HG03175 (cell line): ENCODE measurements at regions not wholly inside any gene's neighbourhood (a gene's known extent, or its start where the extent isn't known, plus 50 kb on each side); places are given as distances from the start of the nearest gene placed in this dataset.
A peak's percentile ranks its signal among the peaks of the same experiment; 100 is the strongest.

Source experiments
- ATAC-seq: cut with Tn5 transposase; IDR thresholded peaks from one replicate; pipeline ENCODE4 v1.9.1; 2021; ENCODE audit warnings: mild to moderate bottlenecking, moderate library complexity; ENCODE audit not compliant: unreplicated experiment

DNA sequence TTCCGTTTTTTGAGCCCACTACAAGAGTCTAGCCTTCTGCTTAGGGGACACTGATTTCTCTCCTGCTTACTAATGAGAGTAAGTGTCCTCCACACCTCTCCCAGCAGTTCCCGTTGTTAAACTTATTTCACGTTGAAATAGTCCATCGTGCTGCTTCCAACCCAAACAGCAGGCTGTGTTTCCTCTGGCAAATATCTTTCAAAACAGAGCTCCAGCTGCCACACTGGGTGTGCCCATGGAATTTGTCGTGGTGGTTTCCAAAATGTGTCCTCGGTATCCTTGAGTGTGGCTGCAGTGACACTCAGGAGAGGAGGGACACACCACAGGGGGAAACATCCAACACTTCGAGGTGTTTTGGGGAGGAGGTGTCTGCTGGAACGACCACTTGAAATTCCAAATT lies 176.5 kb upstream of the RALGAPA2 start:
- no peak for ATAC-seq

DNA sequence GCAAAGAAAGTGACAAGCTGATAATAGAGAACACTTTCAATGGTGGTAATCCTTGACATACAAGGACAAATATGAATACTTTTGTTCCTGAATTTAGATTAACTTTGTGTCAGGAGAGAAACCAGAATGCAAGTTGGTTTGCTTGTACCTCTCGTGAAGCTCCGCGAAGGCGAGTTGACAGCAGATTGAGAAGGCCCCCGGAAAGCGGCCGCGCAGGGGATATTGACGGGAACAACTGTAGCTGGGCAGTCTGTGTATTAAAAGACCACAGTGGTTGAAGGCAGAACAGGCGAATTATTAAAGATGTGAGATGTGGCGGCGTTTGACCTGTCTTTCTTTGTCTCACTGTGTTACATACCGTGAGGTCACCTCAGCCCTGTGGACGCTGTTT lies 175.8 kb upstream of the RALGAPA2 start:
- no peak for ATAC-seq

DNA sequence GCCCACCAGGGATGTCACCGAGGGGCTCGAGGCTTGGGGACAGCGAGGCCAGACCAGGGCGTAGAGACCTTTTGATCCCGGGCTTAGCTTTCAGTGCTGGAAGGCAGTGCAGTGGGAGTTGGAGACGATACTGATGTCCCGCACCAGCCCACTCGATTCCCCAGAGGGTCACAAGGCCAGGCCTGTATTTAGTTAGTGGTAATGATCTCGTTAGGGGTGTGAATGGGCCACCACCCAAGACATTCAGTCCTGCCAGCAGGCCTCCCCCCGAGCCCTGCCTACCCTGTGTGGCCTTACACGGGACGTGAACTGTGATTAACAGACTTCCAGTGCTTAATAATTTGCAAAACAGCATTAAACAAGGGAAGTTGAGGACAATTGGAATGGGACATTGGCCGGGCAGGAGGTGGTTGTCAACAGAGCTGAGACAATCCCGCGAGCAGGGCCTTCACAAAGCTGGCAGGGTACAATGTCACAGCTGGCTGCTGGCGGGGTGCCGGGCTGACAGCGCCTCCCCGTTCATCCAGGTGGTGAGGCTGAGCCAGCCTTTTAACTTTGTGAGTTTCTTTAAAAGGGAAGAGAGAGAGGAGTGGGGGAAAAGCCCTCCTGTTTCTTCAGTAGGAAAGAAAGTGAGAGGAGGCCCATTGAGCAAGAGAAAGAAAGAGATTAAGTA lies 175.3 kb upstream of the RALGAPA2 start:
- ATAC-seq, result no peak

DNA sequence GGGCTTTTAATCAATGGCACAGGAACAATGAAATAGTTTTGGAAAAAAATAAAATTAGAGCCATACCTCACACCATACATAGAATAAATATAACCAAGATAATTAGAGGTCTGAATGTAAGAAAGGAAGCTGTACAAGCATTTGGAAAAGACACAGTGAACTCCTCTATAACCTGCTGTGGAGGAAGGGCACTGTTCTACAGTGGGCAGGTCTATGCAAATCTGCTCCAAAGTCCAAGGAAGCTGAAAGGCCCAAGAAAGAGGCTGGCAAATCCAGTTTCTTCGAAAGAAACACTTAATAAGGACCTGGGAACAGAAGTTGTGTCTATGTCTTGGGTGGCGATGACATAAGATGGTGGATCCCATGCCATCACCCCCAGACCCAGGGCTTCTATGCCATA lies 169.4 kb upstream of the RALGAPA2 start:
- no peak for ATAC-seq

DNA sequence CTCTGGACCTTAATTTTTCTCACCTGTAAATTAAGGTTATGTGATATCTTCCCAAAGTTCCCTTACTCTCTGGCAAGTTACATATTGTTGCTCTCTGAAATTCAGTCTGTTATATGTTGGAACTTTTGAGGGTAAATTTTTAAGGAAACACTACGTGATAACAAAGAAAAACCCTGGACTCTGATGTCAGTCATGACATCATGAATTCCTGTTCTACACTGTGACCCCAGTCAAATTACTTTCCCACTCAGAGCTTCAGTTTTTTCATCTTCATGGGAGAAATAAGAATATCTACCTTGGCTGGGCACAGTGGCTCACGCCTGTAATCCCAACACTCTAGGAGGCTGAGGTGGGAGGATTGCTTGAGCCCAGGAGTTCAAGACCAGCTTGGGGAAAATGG lies 164.6 kb upstream of the RALGAPA2 start:
- no peak for ATAC-seq

DNA sequence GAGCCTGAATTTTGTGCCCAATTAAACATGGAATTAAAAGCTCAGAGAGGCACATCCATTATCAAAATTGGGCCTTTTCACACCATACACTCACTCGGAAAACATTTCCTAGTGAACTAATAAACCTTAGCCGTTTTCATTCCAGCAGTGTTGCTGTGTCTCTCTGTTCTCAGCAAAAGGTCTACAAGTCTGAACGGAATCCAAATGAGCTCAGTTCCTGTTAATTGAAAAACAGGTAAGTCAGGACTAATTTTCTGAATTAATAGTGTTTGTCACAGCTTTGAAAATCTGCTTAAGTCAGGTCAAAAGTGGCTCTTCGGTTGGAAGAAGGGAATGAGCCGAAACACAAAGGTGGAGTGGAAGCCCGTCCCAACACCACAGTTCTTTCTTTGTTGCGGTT lies 163.3 kb upstream of the RALGAPA2 start:
- ATAC-seq, result no peak

DNA sequence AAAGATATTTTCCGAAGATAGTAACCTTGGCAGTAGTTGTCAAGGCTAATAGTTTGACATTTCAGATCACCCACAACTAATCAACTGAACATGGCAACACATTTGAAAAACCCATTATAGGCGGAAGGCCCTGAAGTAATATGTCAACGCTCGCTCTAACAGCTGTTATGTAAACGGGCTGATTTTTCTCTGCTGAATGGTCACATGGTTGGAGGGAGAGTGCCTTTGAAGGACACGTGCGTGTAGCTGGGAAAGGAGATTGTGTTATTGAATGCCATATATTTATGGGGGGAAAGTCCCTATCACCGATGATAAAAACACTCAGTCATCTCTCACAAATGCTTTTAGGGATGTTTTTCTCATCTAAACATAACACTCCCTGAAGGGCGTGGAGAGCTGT lies 160.0 kb upstream of the RALGAPA2 start:
- ATAC-seq, result no peak

DNA sequence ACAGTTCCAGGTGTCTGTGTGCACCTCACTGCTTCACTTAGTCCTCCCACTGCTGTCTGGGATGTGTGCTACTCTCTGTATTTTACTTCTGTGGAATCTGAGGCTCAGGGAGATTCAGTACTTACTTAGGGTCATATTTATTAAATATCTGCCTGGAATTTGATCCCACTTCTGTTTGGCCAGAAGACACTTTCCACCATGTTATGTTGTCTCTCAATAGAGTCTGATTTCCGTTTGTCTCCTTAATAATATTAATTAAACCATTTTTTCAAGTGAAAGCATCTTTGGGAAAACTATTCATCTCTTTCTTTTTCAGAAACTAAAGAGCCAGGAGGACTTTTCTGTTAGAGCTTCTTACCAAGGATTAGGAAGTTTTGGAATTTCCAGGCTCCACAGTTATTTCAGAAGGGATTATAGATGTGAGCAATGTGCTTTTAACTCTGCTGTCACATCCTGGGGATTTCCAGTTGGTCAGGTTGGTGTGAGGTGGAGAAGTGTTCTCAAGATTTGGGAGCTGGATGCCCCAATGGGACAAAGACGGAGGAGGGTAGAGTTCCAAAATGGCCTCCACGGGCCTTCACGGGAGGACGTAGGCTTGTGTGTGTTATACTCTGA lies 156.8 kb upstream of the RALGAPA2 start:
- no peak for ATAC-seq

DNA sequence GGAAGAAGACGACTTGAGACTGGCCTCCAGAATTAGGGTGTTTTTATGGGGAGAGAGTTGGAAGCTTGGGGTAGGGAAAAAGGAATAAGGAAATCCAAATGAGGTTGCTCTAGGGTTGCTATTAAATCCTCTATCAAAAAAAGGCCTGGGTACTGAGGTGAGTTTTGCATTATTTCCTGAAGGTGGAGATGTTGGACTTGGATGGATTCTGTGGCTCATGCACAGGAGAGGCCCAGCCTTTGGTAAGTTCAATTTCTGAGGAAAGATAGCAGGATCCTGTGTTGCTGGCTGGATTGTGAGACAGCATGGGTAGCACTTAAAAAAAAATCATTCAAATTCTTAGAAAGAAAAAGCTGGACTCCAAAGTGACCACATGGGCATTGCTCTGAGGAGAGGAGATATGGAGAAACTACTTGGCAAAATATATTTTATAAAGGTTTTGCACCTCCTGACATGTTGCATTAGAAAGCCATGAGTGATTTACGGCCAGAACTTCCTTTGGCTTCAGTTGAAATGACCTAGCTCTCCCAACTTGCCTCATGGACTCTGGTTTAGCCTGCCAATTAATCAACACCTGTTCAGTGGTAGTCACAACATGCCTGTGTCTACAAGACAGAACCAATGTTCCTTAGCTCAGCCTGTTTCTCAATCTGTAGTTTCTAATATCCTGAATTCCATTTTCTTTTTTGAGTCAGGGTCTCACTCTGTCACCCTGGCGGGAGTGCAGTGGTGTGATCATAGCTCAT lies 152.1 kb upstream of the RALGAPA2 start:
- no peak for ATAC-seq

DNA sequence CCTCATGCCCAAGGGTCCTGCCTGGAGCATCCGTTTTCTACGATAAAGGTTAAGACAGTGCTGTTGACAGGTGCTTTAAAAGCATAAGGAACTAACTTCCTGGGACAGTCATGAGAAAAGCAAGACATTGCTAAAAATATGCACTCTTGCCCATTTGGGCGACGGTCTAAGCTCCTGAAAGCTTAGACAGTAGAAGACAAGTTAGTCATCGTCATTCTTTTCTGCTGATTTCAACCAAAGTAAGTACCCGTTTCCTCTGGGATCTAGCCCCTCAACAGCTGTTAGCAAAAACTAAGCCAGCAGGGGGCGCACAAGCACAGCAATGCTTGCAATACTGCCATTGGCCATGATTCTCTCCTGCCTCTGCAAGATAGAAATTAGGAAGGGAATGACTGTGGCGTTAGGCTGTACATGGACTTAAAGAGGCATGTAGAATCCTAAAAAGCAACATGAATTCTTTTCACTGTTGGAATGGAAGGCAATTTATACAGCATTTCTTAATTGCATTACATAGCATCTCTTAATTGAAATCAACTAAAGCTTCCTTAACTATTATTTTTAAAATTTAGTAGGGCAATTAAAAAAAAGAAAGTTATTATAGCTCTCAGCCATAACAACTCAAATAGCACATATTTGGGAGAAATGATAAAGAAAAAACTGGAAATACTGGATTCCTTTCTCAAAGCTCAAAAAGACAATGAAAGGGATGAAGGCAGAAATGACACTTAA lies 147.8 kb upstream of the RALGAPA2 start:
- peak; percentile 85 for ATAC-seq

DNA sequence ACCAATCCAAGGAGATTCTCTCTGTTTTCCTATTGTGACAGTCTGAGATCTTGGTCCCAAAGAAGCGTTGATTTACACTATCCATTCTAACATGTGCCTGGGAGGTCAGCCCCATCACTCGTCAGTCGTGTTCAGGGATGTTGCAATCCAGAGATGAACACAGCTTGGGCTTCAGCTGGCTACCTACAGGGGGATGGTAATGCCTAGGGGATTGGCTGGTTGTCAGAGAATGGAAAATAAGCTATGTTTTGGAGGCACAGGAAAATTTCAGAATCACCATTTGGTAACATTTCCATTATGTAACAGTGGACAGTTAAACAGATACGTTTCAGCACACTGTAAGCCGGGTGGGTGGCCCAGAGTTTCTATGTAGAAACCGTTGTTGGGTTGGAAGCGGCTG lies 147.1 kb upstream of the RALGAPA2 start:
- ATAC-seq, result no peak

DNA sequence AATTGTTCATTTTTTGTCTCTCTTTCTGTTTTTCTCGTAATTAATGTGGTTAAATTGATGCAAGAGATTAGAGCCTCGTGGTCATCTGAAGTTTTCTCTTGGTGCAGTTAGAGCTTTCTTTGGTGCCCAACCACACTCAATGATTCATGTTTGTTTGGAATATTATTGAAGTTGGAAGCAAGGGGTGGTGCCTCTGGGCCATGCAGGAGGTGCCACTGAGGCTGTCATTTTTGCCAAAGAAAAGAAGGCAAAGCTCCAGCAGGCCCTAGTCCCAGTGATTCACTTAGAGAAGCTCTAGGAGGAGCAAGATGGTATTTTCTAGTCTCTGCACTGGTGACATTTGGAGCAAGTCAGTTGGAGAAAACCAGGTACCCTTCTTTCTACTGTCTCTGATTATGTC lies 144.5 kb upstream of the RALGAPA2 start:
- no peak for ATAC-seq

DNA sequence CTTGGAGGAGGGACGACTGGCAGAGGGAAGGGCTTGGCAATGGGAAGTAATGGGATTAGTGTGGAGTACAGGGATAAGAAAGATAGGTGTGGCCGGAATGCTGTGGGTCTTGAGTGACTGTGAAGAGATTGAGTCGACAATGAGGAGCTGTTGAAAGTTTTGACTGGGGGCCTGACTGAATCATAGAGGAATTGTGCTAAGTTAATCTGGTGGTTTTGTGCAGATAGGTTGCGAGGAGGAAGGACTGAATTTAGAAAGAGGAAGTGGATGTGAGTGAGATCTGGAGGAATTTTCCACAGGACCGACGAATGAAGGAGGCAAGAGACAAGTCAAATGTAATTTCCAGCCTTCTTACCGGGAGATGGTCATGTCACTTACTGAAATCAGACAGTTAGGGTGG lies 143.9 kb upstream of the RALGAPA2 start:
- no peak for ATAC-seq

DNA sequence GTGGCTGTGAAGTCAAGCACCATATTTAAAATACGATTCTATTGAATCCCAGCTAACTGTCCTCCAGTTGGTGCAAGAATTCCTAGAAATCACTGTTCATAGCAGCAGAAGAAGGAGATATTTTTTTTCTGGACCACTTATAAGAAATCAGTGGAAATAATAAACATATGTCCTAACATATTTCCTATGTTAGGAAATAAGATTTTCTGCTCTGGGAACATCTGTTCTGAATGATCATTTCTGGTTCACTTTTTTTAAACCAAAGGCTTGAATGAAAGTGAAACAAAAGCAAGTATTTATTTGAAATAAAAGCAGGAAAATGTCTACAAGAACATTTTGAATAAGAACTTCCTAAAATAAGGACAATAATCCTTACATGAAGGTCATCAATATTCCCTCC lies 138.9 kb upstream of the RALGAPA2 start:
- no peak for ATAC-seq

DNA sequence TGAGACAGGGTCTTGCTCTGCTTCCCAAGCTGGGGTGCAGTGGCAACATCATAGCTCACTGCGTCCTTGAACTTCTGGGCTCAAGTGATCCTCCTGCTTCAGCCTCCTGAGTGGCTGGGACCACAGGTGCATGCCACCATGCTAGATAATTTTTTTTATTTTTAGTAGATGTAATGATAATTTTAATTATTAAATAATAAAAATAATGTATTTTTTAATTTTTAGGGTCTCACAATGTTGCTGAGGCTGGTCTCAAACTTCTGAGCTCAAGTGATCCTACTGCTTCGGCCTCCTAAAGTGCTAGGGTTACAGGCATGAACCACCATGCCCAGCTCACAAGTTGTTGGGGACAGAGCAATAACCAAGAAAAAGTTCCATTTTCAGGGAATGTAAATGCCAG lies 138.0 kb upstream of the RALGAPA2 start:
- no peak for ATAC-seq

DNA sequence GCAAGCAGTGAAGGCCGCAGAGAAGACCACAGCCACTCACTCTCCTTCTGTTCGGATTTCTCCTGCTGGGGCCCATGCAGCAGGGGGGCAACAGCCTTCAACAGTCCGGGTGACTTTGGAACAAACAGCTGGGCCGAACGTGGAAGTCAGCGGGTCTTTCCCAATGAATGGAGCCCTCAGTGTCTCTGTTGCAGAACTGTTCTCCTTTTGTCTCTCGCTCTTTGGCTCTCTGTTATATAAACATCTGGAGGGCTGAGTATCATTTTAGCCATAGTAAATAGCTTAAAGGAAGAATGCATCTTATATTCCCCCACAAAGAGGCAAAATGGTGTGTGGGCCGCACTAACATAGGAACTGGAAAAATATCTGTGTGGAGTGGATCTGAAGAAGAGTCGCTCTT lies 136.7 kb upstream of the RALGAPA2 start:
- ATAC-seq, result no peak

DNA sequence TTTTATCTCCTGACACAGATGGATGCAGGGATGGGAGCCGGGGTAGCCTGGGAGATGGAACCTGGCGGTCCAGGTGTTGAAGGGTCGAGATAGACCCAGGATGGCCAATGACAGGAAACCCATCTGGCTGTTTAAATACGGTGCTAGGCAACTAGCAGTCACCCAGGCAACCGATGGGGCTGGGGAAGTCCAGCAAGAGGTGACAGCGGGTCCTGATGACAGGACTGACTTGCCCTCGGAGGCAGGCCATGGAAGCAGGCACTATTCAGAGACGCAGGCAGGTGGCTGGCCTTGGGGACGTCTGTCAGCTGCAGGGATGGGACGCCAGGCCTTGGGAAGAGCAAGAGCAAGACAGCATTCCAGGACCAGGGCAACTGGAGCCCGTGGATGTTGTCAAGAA lies 135.4 kb upstream of the RALGAPA2 start:
- ATAC-seq, result no peak

DNA sequence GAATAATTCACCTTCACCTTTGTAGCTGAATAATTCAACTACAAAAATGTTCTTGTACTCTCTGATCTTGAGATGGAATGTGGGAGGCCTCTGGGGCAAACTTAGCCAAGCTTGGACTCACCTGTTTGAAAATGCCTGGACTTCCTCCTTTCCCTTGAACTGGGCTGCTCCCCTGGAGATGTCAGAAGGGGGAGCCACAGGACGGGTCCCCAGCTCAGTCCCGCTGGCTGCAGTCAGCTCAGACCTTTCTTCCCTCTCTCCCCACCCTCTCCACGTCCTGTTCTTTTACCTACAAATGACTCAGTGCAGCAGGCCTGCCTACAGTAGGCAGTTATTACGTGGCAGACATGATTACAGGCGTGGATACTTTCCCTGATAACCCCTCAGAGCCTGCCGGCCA lies 131.5 kb upstream of the RALGAPA2 start:
- no peak for ATAC-seq

DNA sequence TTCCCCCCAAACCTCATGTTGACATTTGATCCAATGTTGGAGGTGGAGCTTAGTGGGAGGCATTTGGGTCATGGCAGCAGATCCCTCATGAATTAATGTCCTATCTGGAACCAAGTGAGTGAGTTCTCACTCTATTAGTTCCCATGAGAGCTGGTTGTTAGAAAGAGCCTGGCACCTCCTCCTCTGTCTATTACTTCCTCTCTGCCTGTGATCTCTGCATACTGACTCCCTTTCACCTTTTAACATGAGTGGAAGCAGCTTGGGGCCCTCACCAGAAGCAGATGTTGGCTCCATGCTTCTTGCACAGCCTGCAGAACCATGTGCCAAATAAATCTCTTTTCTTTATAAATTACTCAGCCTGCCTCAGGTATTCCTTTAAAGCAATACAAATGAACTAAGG lies 127.3 kb upstream of the RALGAPA2 start:
- ATAC-seq, result no peak

DNA sequence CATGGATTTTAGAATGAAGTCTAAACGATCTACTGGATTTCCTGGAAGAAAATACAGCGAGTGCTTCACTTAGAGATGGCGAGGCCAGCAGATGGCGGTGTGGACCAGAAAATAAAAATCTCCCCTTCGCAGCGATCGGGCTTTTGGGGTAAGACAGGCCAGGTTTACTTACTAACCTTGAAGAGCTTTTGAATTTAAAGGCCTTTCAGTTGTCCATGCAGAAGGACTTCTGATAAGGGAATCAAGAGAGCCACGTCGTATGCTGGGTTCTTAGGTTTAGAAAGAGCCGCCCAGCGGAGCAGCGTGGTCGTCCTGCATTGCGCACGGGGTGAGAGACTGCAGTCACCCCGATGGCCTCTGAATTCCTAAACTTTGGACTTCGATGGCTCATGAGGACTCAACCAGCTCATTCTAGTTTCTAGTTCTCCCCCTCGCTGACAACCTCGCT lies 125.2 kb upstream of the RALGAPA2 start:
- ATAC-seq, result no peak

DNA sequence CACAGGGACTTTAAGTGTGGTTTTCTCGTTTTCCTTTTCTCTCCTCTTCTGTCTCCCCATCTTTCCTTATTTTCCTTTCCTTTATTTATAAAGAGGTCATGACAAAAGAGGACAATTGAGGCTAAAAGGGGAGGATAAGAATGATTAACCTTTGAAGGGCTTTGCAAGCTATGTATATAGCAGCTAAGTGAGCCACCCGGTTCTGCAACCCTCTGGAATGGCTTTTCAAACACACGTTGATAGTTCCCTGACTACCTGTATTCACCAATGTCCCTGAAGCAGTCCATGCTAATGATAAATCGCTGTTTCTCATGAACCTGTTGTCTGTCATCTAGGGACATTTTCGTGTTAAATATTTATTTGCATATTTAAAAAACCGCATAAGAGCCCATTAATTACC lies 124.4 kb upstream of the RALGAPA2 start:
- no peak for ATAC-seq

DNA sequence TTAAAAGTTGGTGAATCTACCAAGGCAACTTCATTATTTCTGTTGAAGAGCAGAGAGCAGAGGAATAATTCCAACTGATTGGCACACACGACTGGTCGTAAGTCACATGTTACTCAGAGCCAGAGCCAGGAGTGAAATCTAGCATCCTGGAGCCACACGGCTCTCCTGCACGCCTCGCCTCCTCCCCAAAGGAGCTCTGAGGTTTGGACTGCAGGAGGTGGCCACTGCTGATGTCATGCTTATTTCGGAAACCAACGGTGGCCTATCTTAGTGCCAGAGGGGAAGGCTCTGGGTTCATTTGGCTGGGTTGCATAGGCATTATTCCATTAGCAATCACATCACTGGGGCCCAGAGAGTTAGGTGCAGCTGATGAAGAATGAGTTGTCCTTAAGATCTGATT lies 123.5 kb upstream of the RALGAPA2 start:
- ATAC-seq, result no peak
